HFFc6 (cell line): ENCODE measurements at regions not wholly inside any gene's neighbourhood (a gene's known extent, or its start where the extent isn't known, plus 50 kb on each side); places are given as distances from the start of the nearest gene placed in this dataset.

Experiments
- DNase-seq: peaks from one replicate; pipeline ENCODE4 v3.0.0-alpha.2; 2018
- H3K27ac Mint-ChIP-seq: 2 replicates; pipeline ENCODE4 v1.8.0; 2020; ENCODE audit warnings: mild to moderate bottlenecking, mixed read lengths
- H3K27me3 Mint-ChIP-seq: 2 replicates; pipeline ENCODE4 v1.8.0; 2021; ENCODE audit warnings: mild to moderate bottlenecking, moderate library complexity, mixed read lengths; ENCODE audit not compliant: insufficient read depth
- H3K36me3 Mint-ChIP-seq: 2 replicates; pipeline ENCODE4 v1.8.0; 2021; ENCODE audit warnings: low read depth, mixed read lengths
- H3K4me1 Mint-ChIP-seq: 2 replicates; pipeline ENCODE4 v1.8.0; 2020; ENCODE audit warnings: low read depth, mixed read lengths
- H3K4me3 Mint-ChIP-seq: 2 replicates; pipeline ENCODE4 v1.8.0; 2020; ENCODE audit warnings: mild to moderate bottlenecking, moderate library complexity, mixed read lengths
- H3K9me3 Mint-ChIP-seq: 2 replicates; pipeline ENCODE4 v1.8.0; 2020; ENCODE audit warnings: mild to moderate bottlenecking, mixed read lengths
- TF ChIP-seq, protein P1 (sequence below): fragments of 200-600 bp; sonication (generic); IDR thresholded peaks from 2 replicates; pipeline ENCODE4 v1.5.0; 2021; ENCODE audit warnings: antibody characterized with exemption, mild to moderate bottlenecking

DNA sequence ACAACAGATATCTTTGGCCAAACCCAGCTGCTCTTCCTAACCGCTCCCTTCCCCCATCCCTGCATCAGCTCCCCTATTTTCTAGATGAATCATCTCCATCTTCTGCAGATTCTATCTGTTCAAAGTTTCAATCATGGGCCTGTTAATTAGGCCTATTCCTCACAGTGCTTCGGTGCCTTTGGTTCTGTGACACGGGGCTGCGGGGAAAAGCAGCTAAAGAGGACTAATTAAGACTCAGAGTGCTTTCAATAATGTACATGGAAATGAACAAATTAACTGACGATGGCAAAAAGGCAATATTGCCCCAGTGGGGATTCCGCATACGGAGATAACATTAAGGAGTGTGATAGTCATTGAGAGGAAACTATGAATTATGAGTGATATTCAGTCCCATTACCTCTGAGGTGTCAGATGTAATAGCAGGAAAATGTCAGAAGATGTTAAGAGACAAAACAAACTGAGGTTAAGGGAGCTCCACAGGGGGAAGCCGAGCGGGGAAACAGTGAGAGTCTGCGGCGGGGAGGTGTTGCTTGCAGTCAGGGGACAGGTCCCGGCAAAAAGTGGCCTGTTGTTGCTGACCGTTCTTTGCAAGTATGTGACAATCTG, 716.9 kb downstream of the TYW1 start:
- H3K4me3 Mint-ChIP-seq, result no peak overlapping the region
- TF ChIP-seq, protein P1, sequence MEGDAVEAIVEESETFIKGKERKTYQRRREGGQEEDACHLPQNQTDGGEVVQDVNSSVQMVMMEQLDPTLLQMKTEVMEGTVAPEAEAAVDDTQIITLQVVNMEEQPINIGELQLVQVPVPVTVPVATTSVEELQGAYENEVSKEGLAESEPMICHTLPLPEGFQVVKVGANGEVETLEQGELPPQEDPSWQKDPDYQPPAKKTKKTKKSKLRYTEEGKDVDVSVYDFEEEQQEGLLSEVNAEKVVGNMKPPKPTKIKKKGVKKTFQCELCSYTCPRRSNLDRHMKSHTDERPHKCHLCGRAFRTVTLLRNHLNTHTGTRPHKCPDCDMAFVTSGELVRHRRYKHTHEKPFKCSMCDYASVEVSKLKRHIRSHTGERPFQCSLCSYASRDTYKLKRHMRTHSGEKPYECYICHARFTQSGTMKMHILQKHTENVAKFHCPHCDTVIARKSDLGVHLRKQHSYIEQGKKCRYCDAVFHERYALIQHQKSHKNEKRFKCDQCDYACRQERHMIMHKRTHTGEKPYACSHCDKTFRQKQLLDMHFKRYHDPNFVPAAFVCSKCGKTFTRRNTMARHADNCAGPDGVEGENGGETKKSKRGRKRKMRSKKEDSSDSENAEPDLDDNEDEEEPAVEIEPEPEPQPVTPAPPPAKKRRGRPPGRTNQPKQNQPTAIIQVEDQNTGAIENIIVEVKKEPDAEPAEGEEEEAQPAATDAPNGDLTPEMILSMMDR, result no peak
- DNase-seq, result no peak
- no peaks in the 10 kb centered on the region; the same call in 1 of the 2 replicates for H3K27me3 Mint-ChIP-seq
- no peak overlapping the region for H3K27ac Mint-ChIP-seq
- peaks cover 51% of the 10 kb centered on the region for H3K9me3 Mint-ChIP-seq
- H3K4me1 Mint-ChIP-seq, result no peaks in the 10 kb centered on the region
- no peaks in the 10 kb centered on the region; the same call in 1 of the 2 replicates for H3K36me3 Mint-ChIP-seq

DNA sequence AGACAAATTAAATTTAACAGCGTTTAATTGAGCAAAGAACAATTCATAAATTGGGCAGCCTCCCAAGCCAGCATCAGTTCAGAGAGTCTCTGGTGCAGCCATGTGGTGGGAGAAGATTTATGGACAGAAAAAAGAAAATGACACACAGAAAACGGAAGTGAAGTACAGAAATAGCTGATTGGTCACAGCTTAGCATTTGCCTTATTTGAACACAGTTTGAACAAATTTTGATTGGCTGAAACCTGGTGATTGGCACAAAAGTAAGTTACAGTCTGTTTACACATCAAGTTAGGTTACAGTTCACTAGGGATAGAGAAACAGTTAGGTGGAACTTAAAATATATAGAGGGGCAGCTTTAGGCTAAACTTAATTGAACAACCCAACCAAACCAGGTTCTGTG, 720.1 kb downstream of the TYW1 start:
- no peak overlapping the region for H3K4me3 Mint-ChIP-seq
- H3K27me3 Mint-ChIP-seq, result no peaks in the 10 kb centered on the region; the same call in 1 of the 2 replicates
- TF ChIP-seq, protein P1, result no peak
- H3K9me3 Mint-ChIP-seq, result peaks cover 55% of the 10 kb centered on the region
- H3K27ac Mint-ChIP-seq, result no peak overlapping the region
- DNase-seq, result no peak
- no peaks in the 10 kb centered on the region for H3K4me1 Mint-ChIP-seq
- no peaks in the 10 kb centered on the region; the same call in 1 of the 2 replicates for H3K36me3 Mint-ChIP-seq

DNA sequence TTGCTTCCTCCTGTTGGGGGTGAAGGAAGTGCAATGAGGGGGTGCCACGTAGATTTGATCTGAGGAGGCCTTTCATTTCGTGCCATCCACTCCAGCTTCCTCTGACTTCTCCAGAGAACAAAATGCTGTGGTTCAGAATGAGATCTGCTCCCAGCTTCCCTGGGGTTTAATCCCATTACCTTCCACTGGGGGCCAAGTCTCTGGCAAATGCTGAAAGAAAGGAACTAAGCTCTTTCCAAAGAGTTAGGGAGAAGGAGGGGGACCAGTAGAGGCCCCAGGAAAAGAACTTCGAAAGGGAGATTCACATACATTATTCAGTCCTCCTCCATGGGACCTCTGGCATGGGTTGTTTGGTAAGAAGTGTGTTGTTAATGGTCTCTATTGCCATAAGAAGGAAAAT, 727.0 kb downstream of the TYW1 start:
- Mint-ChIP-seq H3K36me3 (no peaks in the 10 kb centered on the region), H3K4me3 (no peak overlapping the region), H3K4me1 (no peaks in the 10 kb centered on the region), H3K27ac (no peak overlapping the region), H3K27me3 (no peaks in the 10 kb centered on the region; the same call in 1 of the 2 replicates), H3K9me3 (peaks cover 61% of the 10 kb centered on the region)
- DNase-seq, result no peak
- TF ChIP-seq, protein P1, result no peak

DNA sequence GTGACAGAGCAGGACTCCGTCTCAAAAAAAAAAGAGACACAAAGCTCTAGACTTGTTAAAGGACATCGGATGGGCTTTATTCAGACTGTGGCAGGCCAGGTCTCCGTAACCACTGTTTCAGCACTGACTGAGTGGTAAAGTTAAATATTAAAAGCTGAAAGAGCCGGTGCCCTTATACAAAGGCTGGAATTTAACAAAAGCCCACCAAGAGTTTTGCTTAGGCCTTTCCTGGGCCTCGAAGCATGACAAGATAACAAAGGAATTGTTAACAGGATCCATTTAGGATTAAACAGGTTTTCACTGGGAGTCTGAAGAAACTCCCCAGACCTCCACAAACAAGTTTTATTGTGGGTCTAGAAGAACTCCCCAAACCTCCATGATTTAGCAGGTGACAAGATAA, 727.8 kb downstream of the TYW1 start:
- Mint-ChIP-seq H3K36me3 (0 out of 2 replicates have a peak, but pooled peaks cover 2% of the 10 kb centered on the region), H3K4me1 (no peaks in the 10 kb centered on the region), H3K4me3 (no peak overlapping the region), H3K27ac (no peak overlapping the region), H3K9me3 (peaks cover 59% of the 10 kb centered on the region), H3K27me3 (no peaks in the 10 kb centered on the region; the same call in 1 of the 2 replicates)
- DNase-seq, result no peak
- TF ChIP-seq, protein P1, result no peak

DNA sequence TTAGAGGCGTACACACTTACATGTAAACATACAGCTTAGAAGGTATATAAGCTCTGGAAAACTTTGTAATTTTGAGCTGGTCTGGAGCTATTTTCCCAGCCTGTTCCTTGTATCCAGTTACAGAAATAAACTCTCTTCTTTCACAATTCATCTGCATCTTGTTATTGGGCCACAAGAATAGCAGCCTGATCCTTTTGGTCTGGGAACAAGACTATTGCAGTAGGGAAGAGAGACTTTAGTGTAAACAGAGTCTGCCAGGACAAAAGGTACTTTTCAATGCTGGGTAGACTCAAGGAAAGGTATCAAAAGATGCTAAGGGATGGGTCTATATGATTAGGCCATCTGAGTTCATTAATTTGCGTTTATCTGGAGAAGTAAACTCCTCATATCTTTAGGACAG, 728.3 kb downstream of the TYW1 start:
- H3K27me3 Mint-ChIP-seq, result no peaks in the 10 kb centered on the region; the same call in 1 of the 2 replicates
- no peaks in the 10 kb centered on the region for H3K4me1 Mint-ChIP-seq
- H3K4me3 Mint-ChIP-seq, result no peak overlapping the region
- 0 out of 2 replicates have a peak, but pooled peaks cover 7% of the 10 kb centered on the region for H3K36me3 Mint-ChIP-seq
- H3K27ac Mint-ChIP-seq, result no peak overlapping the region
- DNase-seq, result no peak
- TF ChIP-seq, protein P1, result no peak
- peaks cover 59% of the 10 kb centered on the region for H3K9me3 Mint-ChIP-seq
